ENCODE measurements at regions not wholly inside any gene's neighbourhood (a gene's known extent, or its start where the extent isn't known, plus 50 kb on each side); places are given as distances from the start of the nearest gene placed in this dataset.

DNA sequence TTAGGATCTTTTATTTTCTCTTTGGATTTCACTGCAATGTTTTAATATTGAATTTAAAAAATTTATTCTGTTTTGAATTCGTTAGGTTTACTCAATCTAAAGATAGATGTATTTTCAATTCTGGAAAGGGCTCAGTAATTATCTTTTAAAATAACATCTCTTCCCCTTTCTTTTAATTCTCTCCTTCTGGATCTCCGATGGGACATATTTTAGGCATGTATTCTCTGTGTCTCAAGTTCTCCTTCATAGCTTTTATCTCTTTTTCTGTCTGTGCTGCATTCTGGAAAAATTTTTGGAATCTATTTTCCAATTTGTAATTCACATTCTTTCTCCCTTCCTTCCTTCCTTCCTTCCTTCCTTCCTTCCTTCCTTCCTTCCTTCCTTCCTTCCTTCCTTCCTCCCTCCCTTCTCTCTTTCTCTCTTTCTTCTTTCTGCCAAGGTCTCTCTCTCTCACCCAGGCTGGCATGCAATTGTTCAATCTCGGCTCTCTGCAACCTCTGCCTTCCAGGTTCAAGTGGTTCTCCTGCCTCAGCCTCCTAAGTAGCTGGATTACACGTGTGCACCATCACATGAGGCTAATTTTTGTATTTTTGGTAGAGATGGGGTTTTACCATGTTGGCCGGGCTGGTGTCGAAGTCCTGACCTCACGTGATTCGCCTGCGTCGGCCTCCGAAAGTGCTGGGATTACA, 98.5 kb upstream of the CTTNBP2 start:
- no peak for DNase-seq (ENCODE audit: low spot score)
- intact Hi-C loops (cut with DNase I), result no loop called here

DNA sequence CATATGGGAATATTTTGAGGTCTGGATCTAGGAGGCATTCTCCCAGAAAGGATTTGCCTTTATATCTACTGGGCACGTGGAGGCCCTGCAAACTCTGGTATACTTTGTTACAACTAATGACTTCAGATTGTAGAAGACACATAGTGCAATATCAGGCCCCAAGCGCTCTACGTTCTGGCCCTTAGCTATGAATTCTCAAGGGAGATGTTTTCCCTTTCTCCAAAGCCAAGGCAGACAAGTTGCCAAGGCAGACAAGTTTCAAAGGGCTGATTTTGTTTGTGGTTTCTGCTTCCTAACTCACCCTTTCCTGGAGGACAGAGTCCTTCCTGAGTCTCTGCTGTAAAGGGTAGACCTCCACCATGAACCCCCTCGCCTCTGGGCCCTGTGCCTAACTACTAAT, 99.4 kb upstream of the CTTNBP2 start:
- intact Hi-C loops (cut with DNase I), result no loop called here
- DNase-seq (ENCODE audit: low spot score), result no peak

DNA sequence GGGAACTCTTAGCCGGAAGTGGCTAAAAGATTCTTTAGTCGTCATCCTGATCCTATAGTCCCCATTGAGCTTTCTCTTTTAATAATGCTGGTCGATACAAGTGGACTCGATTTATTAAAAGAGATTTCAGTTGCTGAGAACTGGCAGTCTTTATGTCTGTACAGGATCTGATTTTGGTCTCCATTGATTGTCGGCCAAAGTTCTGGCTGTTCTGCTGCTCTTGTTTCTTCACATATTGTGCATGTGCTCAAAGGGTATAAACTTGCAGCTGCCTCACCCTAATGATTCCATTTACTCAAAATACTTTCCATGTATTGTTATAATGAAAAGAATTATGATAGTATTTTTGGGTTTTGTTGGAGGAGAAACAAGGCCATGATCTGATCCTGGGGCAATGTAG, 100.7 kb upstream of the CTTNBP2 start:
- DNase-seq (ENCODE audit: low spot score), result no peak
- intact Hi-C loops (cut with DNase I), result no loop called here

DNA sequence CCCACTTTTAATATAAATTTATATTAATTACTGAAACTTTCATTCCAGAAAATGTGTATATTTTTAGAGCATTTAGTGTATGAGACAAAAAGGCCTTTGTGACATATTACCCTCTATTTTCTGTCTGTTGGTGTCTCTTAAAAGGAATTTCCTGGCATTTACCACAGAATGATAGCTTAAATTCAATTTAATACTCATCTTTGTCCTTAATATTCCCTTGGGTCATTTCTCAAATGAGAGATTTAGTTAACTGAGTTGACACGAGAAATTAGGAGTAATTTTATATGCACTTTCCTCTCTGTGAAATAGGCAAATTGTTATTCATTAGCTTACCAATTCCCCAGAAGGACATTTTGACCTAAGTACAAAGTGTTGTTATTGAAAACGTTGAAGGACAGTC, 101.7 kb upstream of the CTTNBP2 start:
- no peak for DNase-seq (ENCODE audit: low spot score)

DNA sequence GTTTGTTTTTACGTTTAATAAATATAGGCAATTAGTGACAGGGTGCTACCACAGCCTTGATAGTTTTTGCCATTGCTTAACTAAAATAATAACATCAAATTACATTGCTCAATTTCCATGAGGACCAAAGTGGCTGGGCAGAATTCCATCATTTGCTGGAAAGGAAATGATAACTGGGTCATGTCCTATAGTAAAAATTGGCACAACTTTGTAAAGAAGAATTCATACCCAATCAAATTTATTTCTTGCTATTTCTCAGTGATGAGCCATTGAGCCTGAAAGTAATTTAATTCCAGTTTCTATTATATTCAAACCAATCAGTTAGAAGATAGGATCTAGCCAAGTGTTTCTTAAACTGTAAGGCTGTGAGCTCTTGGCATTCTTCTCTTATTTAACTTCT, 102.2 kb upstream of the CTTNBP2 start:
- intact Hi-C loops (cut with DNase I), result no loop called here
- no peak for DNase-seq (ENCODE audit: low spot score)

More for the DNA sequence above, 101.7 kb upstream of the CTTNBP2 start:
- intact Hi-C loops (cut with DNase I), result no loop called here

DNA sequence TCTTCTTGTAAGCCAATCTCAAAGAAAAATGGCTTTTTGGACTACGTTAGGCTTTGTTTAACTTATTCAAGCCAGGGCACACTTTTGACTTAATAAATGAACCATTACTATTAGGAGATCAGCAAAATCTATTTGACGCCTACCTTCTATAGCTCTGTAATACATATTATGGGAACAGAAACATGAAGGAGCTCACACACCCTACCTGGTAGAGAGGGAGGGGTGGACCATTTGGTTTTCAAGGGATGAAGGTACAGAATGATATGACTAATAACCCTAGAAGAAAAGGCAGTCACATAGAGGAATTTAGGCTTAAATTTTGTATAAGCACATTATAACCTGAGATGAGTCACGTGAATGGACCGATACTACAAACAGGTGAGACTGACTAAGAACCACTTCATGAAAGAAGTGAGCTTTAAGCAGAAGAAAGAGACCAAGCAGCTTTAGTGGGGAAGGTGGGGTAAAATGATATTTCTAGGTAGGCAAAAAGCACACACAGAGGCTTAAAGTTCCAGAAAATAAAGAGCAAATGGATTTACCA, 106.8 kb upstream of the CTTNBP2 start:
- DNase-seq (ENCODE audit: low spot score), result no peak
- intact Hi-C loops (cut with DNase I), result no loop called here

DNA sequence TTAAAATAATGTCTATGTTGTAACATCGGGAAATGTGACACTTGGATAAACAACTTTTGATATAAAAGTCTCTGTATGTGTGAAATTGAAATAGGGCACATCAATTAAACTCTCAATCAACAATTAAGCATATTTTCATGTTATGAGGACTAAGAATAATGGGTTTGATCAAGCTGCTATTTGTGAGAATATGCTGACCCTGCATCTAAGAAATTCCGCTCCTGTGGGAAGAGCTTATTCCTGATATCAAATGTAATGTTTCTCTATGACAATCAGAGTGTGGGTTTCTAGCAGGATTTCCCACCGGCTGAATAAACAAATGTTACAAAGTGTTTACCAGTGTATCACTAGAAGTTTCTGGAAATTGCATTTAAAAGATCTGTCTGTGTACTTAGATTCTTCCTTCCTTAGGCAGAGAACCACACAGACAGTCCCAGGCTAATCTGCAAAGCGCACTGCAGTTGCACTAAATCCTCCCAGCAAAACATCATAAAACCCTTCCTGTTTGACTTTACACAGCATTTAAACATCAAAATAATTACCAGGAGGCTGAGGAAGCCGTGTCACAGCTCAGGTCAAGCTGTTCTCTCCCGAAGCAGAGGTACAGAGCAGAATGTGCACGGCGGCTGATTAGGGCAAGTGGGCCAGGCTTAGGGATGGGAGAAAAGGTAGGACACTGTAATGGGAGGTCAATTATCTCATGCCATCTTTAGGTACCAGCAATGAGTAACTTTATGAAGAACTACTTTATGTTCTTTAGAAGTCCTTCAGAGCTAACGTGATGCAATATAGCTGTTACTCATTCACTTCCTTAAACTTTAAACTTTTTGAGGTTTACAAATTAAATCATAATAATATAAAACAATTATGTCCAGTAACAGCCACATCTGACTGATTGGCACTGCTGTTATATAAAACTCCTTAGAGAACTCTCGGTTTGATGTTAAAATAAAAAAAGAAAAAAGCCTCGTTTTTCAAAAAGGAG, 109.1 kb upstream of the CTTNBP2 start:
- no peak for DNase-seq (ENCODE audit: low spot score)
- intact Hi-C loops (cut with DNase I), result no loop called here

DNA sequence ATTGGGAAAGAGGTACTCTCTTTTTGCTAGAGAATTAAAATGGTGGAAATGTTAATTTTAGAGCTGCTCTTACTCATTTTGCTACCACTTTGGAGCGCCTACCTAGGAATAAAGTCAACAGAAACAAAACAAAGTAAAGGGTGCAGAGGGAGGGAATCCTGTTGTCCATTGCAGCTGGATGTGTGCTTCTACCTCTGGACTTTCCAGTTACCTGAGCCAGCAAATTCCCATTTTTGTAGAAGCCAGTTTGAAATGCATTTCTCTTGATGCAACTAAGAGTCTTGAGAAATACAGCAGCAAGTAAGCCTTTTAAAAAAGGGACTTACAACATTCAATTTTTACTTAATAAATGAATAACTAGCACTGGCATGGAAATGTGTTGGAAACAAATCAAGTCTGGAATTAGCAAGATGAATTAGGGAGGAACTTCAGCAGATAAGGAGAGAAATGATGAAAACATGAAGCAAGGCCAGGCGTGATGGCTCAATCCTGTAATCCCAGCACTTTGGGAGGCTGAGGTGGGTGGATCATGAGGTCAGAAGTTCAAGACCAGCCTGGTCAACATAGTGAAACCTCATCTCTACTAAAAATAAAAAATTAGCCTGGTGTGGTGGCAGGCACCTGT, 113.5 kb upstream of the CTTNBP2 start:
- intact Hi-C loops (cut with DNase I), result no loop called here
- no peak for DNase-seq (ENCODE audit: low spot score)

DNA sequence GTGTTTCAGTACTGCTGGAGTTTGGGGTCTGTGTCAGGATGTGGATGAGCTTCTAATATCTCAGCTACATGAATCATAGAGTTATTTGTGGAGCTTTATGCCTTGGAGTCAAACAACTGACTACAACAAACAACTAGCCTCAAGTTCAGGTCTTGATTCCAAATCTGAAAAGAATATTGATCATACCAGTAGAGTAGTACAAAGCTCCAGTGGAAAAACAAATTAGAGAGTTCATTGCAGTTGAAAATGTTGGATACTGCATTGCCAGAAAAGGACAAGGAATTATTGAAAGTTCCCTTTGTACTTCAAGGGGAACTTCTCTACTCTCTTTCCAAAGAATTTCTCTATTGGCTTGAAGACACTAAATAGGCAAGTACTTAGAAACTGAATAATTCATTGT, 117.6 kb upstream of the CTTNBP2 start:
- DNase-seq (ENCODE audit: low spot score), result no peak
- intact Hi-C loops (cut with DNase I), result loop anchor here in 1 of 2 donors (5.0 kb wide), 1 partner anchor 219 kb away; no protein-coding TSS in a partner anchor

DNA sequence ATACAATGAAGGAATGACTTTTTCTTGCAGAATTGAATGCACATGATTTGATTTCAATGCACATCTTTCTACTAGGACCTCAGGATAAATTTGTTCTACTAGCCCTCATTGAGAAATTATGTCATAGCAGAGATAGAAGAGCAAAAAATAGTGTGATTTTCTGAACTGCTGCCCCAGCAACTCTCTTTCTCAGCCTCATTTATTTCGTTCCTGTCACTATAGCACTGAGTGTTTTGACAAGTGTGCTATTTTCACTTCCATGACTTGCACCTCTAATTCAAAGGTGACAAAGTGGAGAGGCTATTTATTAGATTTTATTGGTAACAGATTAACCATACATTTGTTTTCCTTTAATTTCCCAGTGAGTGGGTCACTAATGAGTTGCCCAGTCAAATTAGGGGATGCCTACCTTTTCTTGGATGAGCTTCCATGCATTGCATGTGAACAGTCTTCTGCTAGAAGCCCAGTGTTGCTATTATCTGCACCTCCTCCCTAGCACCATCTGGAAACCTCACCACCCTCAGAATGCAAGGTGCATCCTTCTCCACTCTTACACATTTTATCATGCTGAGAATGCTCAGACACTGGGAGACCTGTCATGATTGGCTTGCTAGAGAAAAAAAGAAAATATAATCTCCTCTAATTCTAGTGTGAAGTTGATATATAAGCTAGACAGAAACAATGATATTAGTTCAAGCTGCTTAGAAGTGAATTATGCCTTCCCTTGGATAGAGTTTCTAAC, 119.6 kb upstream of the CTTNBP2 start:
- intact Hi-C loops (cut with DNase I), result loop anchor here in 1 of 2 donors (5.0 kb wide), 1 partner anchor 221 kb away; no protein-coding TSS in a partner anchor
- no peak for DNase-seq (ENCODE audit: low spot score)

DNA sequence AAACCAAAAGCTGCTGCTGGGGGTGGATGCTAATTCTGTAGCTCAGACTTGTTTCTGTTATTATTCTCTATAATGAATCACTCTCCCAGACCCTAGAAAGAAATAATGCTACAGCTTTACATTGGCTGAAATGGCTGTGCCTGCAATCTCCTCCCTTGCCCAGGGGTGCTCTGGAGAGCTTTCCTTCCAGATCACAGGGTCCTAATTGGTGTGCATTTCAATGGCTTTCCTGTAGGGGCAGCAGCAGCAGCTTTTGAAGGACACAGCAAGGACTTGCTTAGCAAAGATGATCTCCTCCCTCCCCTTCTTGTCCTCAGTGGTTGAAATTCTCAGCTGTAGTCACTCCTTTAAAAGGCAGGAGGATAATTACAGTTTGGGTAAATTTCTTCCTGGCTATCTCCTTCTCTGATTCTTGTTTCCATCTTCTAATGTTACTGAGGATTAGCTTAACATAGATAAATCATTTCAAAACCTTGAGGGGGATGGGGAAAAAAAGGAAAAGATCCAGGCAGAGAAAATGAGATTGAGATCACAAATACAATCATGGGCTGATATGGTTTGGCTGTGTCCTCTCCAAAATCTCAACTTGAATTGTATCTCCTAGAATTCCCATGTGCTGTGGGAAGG, 120.2 kb upstream of the CTTNBP2 start:
- DNase-seq (ENCODE audit: low spot score), result no peak
- intact Hi-C loops (cut with DNase I), result loop anchor here in 1 of 2 donors (5.0 kb wide), 1 partner anchor 221 kb away; no protein-coding TSS in a partner anchor

DNA sequence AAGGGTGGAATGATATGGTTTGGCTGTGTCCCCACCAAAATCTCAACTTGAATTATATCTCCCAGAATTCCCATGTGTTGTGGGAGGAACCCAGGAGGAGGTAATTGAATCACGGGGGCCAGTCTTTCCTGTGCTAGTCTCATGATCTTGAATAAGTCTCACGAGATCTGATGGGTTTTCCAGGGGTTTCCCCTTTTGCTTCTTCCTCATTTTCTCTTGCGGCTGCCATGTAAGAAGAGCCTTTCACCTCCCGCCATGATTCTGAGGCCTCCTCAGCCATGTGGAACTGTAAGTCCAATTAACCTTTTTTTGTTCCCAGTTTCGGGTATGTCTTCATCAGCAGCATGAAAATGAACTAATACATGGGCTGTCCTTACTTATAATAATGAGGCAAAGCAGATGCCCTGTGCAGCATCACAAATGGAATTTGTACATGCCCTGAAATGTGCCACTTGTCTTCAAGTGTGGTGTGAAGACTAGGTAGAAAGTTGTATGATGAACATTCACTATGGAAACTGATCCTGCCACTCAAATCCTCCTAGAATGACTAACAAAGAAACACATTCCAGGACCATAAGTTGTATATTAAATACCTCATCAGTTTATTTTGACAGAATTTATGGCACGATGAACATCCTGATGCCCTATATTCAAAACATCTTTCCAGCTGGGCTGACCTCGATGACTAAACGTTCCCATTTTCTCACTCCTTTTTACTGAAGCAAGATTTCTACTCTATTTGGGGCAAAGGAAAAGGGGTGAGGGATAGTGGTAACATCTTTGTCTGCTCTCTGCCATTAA, 122.8 kb upstream of the CTTNBP2 start:
- intact Hi-C loops (cut with DNase I), result no loop called here
- DNase-seq (ENCODE audit: low spot score), result no peak

DNA sequence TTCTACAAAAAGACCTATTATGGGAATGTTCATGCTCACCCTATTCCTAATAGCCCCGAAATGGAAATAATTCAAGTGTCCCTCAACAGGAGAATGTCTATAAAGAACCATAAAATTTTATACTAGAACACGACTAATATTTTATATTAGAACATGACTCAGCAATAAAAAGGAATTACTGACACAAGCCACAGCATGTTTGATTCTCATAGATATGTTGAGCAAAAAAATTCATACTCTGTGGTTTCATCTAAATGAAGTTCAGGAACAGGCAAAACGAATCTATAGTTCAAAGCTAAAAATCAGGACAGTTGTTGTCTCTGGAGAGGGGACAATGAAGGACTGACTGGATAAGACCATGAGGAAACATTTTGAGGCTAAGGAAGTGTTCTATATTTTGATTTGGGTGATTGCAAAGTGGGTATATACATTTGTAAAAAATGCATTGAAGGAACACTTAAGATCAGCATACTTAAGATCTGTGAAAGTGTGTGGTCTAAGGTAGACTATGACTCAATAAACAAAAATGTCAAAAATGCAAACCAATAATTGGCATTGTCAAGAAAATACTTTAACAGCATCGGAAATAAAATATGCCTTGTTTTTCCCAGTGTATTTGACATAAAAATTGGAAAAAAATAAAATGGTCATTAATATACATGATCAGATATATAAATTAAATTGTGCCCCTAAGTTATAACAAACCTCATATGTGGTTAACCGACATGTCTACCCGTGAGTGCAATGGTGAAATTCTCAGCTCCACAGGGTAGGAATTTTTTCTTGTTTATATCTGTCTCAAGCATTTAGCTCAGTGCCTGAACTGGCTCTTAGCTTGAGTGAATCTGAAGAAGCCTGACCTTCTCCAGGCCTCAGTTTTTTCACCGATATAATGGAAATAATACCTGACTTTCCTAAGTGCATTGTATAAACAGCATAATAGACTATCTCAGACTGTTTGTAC, 124.9 kb upstream of the CTTNBP2 start:
- DNase-seq (ENCODE audit: low spot score), result no peak
- intact Hi-C loops (cut with DNase I), result no loop called here

DNA sequence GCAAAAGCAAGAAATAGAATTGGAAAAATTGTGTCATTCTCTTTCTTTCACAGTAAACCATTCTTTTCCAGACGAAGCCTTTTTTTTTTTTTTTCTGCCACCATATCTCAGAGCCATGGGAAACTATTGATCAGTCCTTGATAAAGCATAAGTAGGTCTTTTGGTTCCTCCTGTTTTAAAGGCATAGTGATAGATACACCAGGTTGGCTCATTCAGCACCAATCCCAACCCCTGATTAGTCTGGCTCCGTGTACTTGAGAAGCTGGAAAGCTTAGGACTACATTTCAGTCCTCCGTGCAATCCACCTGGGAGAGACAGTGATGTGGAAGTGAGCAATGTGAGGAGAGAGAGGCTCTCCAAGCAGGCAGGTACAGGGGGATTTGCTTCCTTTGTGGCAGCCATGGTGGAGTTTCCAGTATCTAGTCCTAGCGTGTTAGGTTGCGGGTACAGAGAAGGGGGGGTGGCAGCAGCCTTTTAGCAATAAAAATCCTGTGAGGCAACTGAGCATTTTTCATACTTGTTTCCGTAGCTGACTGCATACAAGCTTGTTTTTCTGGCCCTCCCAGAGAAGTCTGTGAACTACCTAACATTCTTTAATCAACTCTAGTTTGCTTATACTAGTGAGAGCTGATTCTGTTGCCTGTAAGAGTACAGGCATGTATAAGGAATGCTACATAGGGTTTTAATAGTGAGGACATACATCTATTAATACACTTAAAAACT, 127.4 kb upstream of the CTTNBP2 start:
- no peak for DNase-seq (ENCODE audit: low spot score)
- intact Hi-C loops (cut with DNase I), result no loop called here

DNA sequence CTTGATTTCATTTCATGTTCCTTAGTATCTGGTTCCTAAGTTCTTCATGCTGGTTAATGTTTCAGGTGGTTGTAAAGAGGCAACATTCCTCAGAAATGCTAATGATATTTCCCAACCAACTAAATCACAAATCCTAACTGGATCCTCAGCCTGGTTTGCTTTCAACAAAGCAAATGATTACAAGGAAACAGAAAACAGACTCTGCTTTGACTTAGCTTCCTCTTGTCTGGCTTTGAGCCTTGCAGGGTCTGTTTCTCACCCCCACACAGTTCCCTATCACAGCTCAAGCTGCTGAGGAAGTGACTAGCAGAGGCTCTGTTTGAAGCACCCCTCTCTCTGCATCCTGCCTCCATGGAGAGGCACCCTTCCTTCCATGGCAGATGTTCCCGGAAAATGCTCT, 130.2 kb upstream of the CTTNBP2 start:
- intact Hi-C loops (cut with DNase I), result no loop called here

DNA sequence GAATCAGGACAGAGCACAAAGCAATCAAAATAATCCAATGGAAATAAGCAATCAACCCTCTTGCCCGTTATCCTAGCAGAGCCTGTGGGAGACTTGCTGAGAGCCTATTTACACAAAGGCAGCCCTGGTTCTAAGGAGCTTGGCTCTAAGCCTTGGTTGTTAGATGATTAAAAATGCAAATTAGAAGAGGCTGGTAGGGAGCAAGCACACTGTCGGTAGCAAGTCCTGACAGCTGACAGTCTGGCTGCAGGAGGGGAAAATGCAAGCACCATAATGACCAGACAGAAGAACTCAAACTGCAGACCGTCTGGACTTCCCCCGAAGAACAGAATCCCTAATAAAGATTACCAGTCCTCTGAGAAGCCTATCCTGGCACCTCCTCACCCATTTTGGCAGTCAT, 131.8 kb upstream of the CTTNBP2 start:
- intact Hi-C loops (cut with DNase I), result no loop called here
- DNase-seq (ENCODE audit: low spot score), result no peak

More for the DNA sequence above, 130.2 kb upstream of the CTTNBP2 start:
- DNase-seq (ENCODE audit: low spot score), result no peak
